Stimulated activated CD4-positive, alpha-beta T cell treated with anti-CD3 and anti-CD28 coated beads, Interleukin-4, amount 100 ng/mL, for 1 hour (primary cell): ENCODE measurements at regions not wholly inside any gene's neighbourhood (a gene's known extent, or its start where the extent isn't known, plus 50 kb on each side); places are given as distances from the start of the nearest gene placed in this dataset.

Experiments used
- DNase-seq: peaks from one replicate; pipeline ENCODE4 v3.0.0-alpha.2; 2020

- no peak for DNase-seq
Observed at GRCh38 chr1:61519631-61520030, 205.3 kb downstream of the TM2D1 start.

DNA sequence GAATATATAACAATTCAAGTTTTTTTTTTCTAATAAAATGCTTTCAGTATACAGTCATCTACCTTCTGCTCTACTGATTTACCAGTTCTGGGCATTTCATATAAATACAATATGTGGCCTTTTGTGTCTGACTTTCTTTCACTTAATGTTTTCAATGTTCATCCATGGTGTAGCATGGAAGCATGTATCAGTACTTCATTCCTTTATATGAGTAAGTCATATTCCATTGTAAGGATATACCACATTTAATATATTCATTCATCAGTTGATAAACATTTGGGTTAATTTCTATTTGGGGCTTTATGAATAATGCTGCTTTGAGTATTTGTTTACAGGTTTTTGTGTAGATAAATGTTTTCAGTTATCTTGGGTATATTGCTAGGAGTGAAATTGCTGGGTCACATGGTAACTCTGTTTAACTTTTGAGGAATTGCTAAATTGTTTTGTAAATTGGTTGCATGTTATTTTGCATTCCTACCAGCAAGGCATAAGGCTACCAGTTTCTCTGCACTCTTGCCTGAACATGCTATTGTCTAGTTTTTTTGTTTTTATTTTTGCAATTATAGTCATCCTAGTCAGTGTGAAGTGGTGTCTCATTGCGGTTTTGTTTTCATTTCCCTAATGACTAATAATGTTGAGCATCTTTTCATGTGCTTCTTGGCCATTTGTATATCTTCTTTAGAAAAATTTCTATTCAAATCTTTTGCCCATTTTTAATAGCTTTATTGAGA, 206.1 kb downstream of the TM2D1 start:
- DNase-seq, result no peak

DNA sequence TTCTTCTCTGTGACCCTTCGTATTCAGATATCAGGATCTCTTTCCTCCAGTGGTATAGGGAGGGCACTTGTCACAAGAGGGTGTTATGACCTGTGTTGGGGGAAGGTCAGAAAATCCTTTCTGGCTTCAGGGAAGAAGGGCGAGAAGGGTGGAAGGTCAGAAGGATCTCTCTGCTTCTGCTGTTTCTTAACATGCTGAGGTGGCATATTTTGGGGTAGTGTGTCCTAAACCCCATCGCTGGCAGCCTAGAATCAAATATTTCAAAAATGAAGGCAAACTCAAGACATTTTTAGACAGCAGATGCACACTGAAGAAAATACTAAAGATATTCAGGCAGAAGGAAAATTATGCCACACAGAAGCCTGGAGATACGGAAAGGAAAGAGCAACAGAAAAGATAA, 207.6 kb downstream of the TM2D1 start:
- no peak for DNase-seq

- no peak for DNase-seq
Observed at GRCh38 chr1:61515096-61515495, 209.8 kb downstream of the TM2D1 start.
